HCT116 (cell line): ENCODE measurements at regions not wholly inside any gene's neighbourhood (a gene's known extent, or its start where the extent isn't known, plus 50 kb on each side); places are given as distances from the start of the nearest gene placed in this dataset.

Experiments
- ATAC-seq: fragments of 200-7000 bp; cut with Tn5 transposase; 2 replicates; pipeline ENCODE4 v1.9.1; 2020; ENCODE audit warnings: mild to moderate bottlenecking, moderate library complexity
- BruUV-seq: library from RNA; stranded (reverse); fragments of 400-500 nt; replicated peaks from 2 replicates; lab custom pipeline; 2021; lab: Mats Ljungman, UMichigan
- CTCF ChIA-PET: fragments of 300-600 bp; sonication (Branson Sonifier 250); formaldehyde crosslinking; loops from one replicate; lab custom pipeline; 2021; ENCODE audit warnings: antibody characterized with exemption; lab: Charles Lee
- POLR2A ChIA-PET: fragments of 300-600, 350-600 bp; sonication (Branson Sonifier 250); formaldehyde crosslinking; loops from one replicate; lab custom pipeline; 2021; ENCODE audit warnings: antibody characterized with exemption; lab: Charles Lee
- RAD21 ChIA-PET, 2 experiments: fragments of 300-600 bp; sonication (Branson Sonifier 250); formaldehyde crosslinking; loops; one replicate each; lab custom pipeline; 2023; ENCODE audit warnings: low total read pairs in 2 of 2; ENCODE audit not compliant: uncharacterized antibody in 2 of 2, unreplicated experiment in 2 of 2, low non-redundant PET in 1 of 2; lab: Charles Lee
- DNase-seq: peaks from one replicate; pipeline ENCODE4 v3.0.0-alpha.2; 2010; ENCODE audit warnings: low read depth, low spot score
- H2AFZ ChIP-seq: fragments of 200-600 bp; shearing (Covaris generic), sonication (generic); 2 replicates; pipeline ENCODE4 v1.6.1; 2017; ENCODE audit warnings: low read depth, mixed run types, mixed read lengths, antibody characterized with exemption, low read length; ENCODE audit not compliant: poor library complexity, severe bottlenecking
- H3K27ac ChIP-seq: 2 replicates; pipeline ENCODE4 v1.5.1; 2012; ENCODE audit warnings: low read depth, low read length
- H3K27me3 ChIP-seq: fragments of 200-600 bp; sonication (generic); 2 replicates; pipeline ENCODE4 v1.6.1; 2016; ENCODE audit warnings: mixed run types, low read length, mixed read lengths; ENCODE audit not compliant: insufficient read depth
- H3K36me3 ChIP-seq, 2 experiments: fragments of 200-500 bp in 1 of 2; fragments of 200-600 bp in 1 of 2; sonication (Bioruptor generic) in 1 of 2; sonication (generic) in 1 of 2; 2 replicates each; pipeline versions ENCODE4 v1.5.1 to v1.6.1; 2014 to 2016; ENCODE audit warnings: low read length in 2 of 2, inconsistent platforms in 1 of 2, mixed read lengths in 1 of 2, mixed run types in 1 of 2; ENCODE audit not compliant: insufficient read depth in 2 of 2, control insufficient read depth in 1 of 2
- H3K4me1 ChIP-seq, 2 experiments: fragments of 200-600 bp in 1 of 2; sonication (generic) in 1 of 2; 2 replicates each; pipeline versions ENCODE4 v1.5.1 to v1.6.1; 2012 to 2017; ENCODE audit warnings: low read length in 2 of 2, inconsistent platforms in 1 of 2, mild to moderate bottlenecking in 1 of 2, mixed read lengths in 1 of 2, mixed run types in 1 of 2, moderate library complexity in 1 of 2; ENCODE audit not compliant: insufficient read depth in 2 of 2, control insufficient read depth in 1 of 2
- H3K4me2 ChIP-seq: fragments of 200-600 bp; sonication (generic); 2 replicates; pipeline ENCODE4 v1.6.1; 2017; ENCODE audit warnings: mixed run types, low read length, mixed read lengths
- H3K4me3 ChIP-seq, 2 experiments: fragments of 200-600 bp in 1 of 2; sonication (generic) in 1 of 2; replicated peaks in 1 of 2; 2 replicates each; pipeline ENCODE4 v1.5.1; 2011 to 2016; ENCODE audit warnings: low read length in 2 of 2, control low read depth in 1 of 2, low read depth in 1 of 2, mild to moderate bottlenecking in 1 of 2, mixed read lengths in 1 of 2, mixed run types in 1 of 2
- H3K79me2 ChIP-seq: fragments of 200-600 bp; sonication (generic); 2 replicates; pipeline ENCODE4 v1.6.1; 2017; ENCODE audit warnings: mild to moderate bottlenecking, mixed run types, low read length, moderate library complexity, mixed read lengths; ENCODE audit not compliant: insufficient read depth
- H3K9ac ChIP-seq: fragments of 200-600 bp; sonication (generic); 2 replicates; pipeline ENCODE4 v1.6.1; 2016; ENCODE audit warnings: low read length, mixed read lengths
- H3K9me2 ChIP-seq: fragments of 200-600 bp; sonication (generic), shearing (Covaris generic); 2 replicates; pipeline ENCODE4 v1.6.1; 2017; ENCODE audit warnings: mixed run types, mild to moderate bottlenecking, moderate library complexity; ENCODE audit not compliant: insufficient read depth
- H3K9me3 ChIP-seq, 2 experiments: fragments of 200-500 bp in 1 of 2; fragments of 200-600 bp in 1 of 2; sonication (Bioruptor generic) in 1 of 2; sonication (generic) in 1 of 2; 2 replicates each; pipeline ENCODE4 v1.6.1; 2014 to 2017; ENCODE audit warnings: low read length in 2 of 2, mixed read lengths in 2 of 2, inconsistent platforms in 1 of 2, low read depth in 1 of 2, mild to moderate bottlenecking in 1 of 2, mixed run types in 1 of 2, moderate library complexity in 1 of 2; ENCODE audit not compliant: control insufficient read depth in 1 of 2, insufficient read depth in 1 of 2
- H4K20me1 ChIP-seq: fragments of 200-600 bp; sonication (generic), shearing (Covaris generic); 2 replicates; pipeline ENCODE4 v1.6.1; 2017; ENCODE audit warnings: mixed run types, mild to moderate bottlenecking, moderate library complexity; ENCODE audit not compliant: insufficient read depth
- CBX3 ChIP-seq: IDR thresholded peaks from 2 replicates; pipeline ENCODE4 v1.6.1; 2012; ENCODE audit warnings: low read depth
- CEBPB ChIP-seq: IDR thresholded peaks from 2 replicates; pipeline ENCODE4 v1.6.1; 2012; ENCODE audit warnings: low read depth
- CTCF ChIP-seq, 3 experiments: fragments of 200-600 bp in 1 of 3; sonication (generic) in 1 of 3; IDR thresholded peaks in 2 of 3; conservative IDR thresholded peaks in 1 of 3; 2 replicates each; pipeline ENCODE4 v1.5.1; 2012 to 2017; ENCODE audit warnings: low read depth in 2 of 3, low read length in 2 of 3, antibody characterized with exemption in 1 of 3, borderline replicate concordance in 1 of 3, control low read depth in 1 of 3, mild to moderate bottlenecking in 1 of 3, mixed read lengths in 1 of 3, mixed run types in 1 of 3, moderate library complexity in 1 of 3; ENCODE audit not compliant: insufficient read depth in 1 of 3
- EGR1 ChIP-seq: IDR thresholded peaks from 2 replicates; pipeline ENCODE4 v1.6.1; 2012; ENCODE audit warnings: low read depth
- ELF1 ChIP-seq: IDR thresholded peaks from 2 replicates; pipeline ENCODE4 v1.6.1; 2012; ENCODE audit warnings: low read depth, borderline replicate concordance
- EZH2 ChIP-seq: fragments of 200-600 bp; sonication (generic); IDR thresholded peaks from 2 replicates; pipeline ENCODE4 v1.6.1; 2017; ENCODE audit warnings: antibody characterized with exemption, mixed run types
- EZH2phosphoT487 ChIP-seq: fragments of 200-600 bp; IDR thresholded peaks from 2 replicates; pipeline ENCODE4 v1.6.1; 2018; ENCODE audit warnings: antibody characterized with exemption, borderline replicate concordance
- FOSL1 ChIP-seq: IDR thresholded peaks from 2 replicates; pipeline ENCODE4 v1.6.1; 2012; ENCODE audit warnings: low read depth
- MAX ChIP-seq: IDR thresholded peaks from 2 replicates; pipeline ENCODE4 v1.6.1; 2012
- POLR2A ChIP-seq: IDR thresholded peaks from 2 replicates; pipeline ENCODE4 v1.7.0; 2011; ENCODE audit warnings: borderline replicate concordance; ENCODE audit not compliant: insufficient read depth, insufficient read length; ENCODE audit errors: extremely low read depth
- POLR2AphosphoS5 ChIP-seq: IDR thresholded peaks from 2 replicates; pipeline ENCODE4 v1.6.1; 2011; ENCODE audit warnings: mild to moderate bottlenecking, low read depth, low read length, moderate library complexity
- RAD21 ChIP-seq: IDR thresholded peaks from 2 replicates; pipeline ENCODE4 v1.6.1; 2012; ENCODE audit warnings: low read depth, mild to moderate bottlenecking
- SIN3A ChIP-seq: IDR thresholded peaks from 2 replicates; pipeline ENCODE4 v1.6.1; 2012; ENCODE audit warnings: low read depth
- SP1 ChIP-seq: IDR thresholded peaks from 2 replicates; pipeline ENCODE4 v1.6.1; 2012; ENCODE audit warnings: low read depth
- SRF ChIP-seq: IDR thresholded peaks from 2 replicates; pipeline ENCODE4 v1.6.1; 2012; ENCODE audit warnings: low read depth
- YY1 ChIP-seq: IDR thresholded peaks from 2 replicates; pipeline ENCODE4 v1.6.1; 2011; ENCODE audit warnings: low read length, low read depth, moderate library complexity, mild to moderate bottlenecking; ENCODE audit not compliant: insufficient replicate concordance; ENCODE audit errors: extremely low read depth
- ZNF274 ChIP-seq: fragments of 200-500 bp; sonication (Bioruptor generic); IDR thresholded peaks from 2 replicates; pipeline ENCODE4 v1.6.1; 2014; ENCODE audit warnings: mild to moderate bottlenecking, low read depth, low read length, inconsistent platforms
- intact Hi-C: fragments of 100-400 bp; cut with micrococcal nuclease; formaldehyde crosslinking; loops from 2 replicates; pipeline ENCODE4 v1.10.0; 2022
- TF ChIP-seq, protein P1 (sequence below): IDR thresholded peaks from 2 replicates; pipeline ENCODE4 v1.6.1; 2012
- TF ChIP-seq, protein P2 (sequence below): IDR thresholded peaks from 2 replicates; pipeline ENCODE4 v1.6.1; 2012; ENCODE audit warnings: low read depth

DNA sequence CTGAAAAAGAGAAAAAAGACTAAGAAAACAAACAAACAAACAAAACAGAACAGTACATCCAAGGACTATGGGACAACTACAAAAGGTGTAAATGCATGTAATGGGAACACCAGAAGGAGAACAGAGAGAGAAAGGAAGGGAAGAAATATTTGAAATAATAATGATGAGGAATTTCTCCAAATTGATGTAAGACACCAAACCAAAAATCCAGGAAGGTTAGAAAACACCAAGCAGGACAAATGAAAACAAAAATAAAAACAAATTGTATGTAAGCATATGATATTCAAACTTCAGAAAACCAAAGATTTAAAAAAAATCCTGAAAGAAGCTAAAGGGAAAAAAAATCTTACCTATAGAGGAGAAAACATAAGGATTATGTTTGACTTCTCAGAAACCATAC is 125.9 kb upstream of the ACTBL2 start:
- Histone ChIP-seq H3K4me1 (no peaks in the 10 kb centered on the region), H3K9me3 (no peaks in the 10 kb centered on the region), H3K9ac (no peak overlapping the region), H3K27me3 (no peaks in the 10 kb centered on the region), H3K36me3 (no peaks in the 10 kb centered on the region), H3K9me2 (no peaks in the 10 kb centered on the region), H3K4me2 (no peak overlapping the region), H3K4me3 (no peak overlapping the region), H2AFZ (no peak overlapping the region), H3K79me2 (no peaks in the 10 kb centered on the region), H3K27ac (no peak overlapping the region), H4K20me1 (no peaks in the 10 kb centered on the region)
- ChIA-PET POLR2A (no interaction called here), RAD21 (no interaction called here), CTCF (no interaction called here)
- BruUV-seq: no TSS peak
- TF ChIP-seq CTCF (IDR thresholded peaks at IDR 0.05 in 2 of 3, conservative IDR thresholded peaks at IDR 0.05 in 1 of 3; ENCODE audit: borderline replicate concordance in 1 of 3, insufficient read depth in 1 of 3, low read depth in 2 of 3, low read length in 2 of 3) (no peak), POLR2A (no peak), SIN3A (no peak), ZNF274 (no peak), FOSL1 (no peak), EZH2phosphoT487 (no peak), CEBPB (no peak), RAD21 (no peak), CBX3 (no peak), EZH2 (no peak), SRF (no peak), POLR2AphosphoS5 (no peak), EGR1 (no peak), MAX (no peak), SP1 (no peak), ELF1 (no peak), YY1 (no peak)
- TF ChIP-seq, protein P1, sequence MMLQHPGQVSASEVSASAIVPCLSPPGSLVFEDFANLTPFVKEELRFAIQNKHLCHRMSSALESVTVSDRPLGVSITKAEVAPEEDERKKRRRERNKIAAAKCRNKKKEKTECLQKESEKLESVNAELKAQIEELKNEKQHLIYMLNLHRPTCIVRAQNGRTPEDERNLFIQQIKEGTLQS: no peak
- TF ChIP-seq, protein P2, sequence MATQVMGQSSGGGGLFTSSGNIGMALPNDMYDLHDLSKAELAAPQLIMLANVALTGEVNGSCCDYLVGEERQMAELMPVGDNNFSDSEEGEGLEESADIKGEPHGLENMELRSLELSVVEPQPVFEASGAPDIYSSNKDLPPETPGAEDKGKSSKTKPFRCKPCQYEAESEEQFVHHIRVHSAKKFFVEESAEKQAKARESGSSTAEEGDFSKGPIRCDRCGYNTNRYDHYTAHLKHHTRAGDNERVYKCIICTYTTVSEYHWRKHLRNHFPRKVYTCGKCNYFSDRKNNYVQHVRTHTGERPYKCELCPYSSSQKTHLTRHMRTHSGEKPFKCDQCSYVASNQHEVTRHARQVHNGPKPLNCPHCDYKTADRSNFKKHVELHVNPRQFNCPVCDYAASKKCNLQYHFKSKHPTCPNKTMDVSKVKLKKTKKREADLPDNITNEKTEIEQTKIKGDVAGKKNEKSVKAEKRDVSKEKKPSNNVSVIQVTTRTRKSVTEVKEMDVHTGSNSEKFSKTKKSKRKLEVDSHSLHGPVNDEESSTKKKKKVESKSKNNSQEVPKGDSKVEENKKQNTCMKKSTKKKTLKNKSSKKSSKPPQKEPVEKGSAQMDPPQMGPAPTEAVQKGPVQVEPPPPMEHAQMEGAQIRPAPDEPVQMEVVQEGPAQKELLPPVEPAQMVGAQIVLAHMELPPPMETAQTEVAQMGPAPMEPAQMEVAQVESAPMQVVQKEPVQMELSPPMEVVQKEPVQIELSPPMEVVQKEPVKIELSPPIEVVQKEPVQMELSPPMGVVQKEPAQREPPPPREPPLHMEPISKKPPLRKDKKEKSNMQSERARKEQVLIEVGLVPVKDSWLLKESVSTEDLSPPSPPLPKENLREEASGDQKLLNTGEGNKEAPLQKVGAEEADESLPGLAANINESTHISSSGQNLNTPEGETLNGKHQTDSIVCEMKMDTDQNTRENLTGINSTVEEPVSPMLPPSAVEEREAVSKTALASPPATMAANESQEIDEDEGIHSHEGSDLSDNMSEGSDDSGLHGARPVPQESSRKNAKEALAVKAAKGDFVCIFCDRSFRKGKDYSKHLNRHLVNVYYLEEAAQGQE: no peak
- DNase-seq (no peak), ATAC-seq (no peak)
- intact Hi-C loops: no loop called here
